Coronary artery (tissue), 2 donors: ENCODE measurements at regions not wholly inside any gene's neighbourhood (a gene's known extent, or its start where the extent isn't known, plus 50 kb on each side); places are given as distances from the start of the nearest gene placed in this dataset.

Source experiments
- DNase-seq: peaks from one replicate; pipeline ENCODE4 v3.0.0-alpha.2; 2017; ENCODE audit warnings: low spot score
- H3K27ac ChIP-seq, 2 donors: fragments of 200-600 bp; sonication (generic); one replicate each; pipeline ENCODE4 v1.5.1; 2016 to 2019
- H3K4me3 ChIP-seq: fragments of 200-600 bp; sonication (generic); 2 replicates; pipeline ENCODE4 v1.5.1; 2016; ENCODE audit warnings: mild to moderate bottlenecking, moderate library complexity
- CTCF ChIP-seq: fragments of 200-600 bp; sonication (generic); IDR thresholded peaks from one replicate; pipeline ENCODE4 v1.5.1; 2019; ENCODE audit warnings: antibody characterized with exemption

- no peak for DNase-seq
- H3K27ac ChIP-seq = no peak overlapping the region
- H3K4me3 ChIP-seq = no peak overlapping the region
- TF ChIP-seq CTCF = no peak
These were observed 179.8 kb upstream of the RIMS1 start for GRCh38 chr6:71706523-71706922.

- H3K4me3 ChIP-seq = no peak overlapping the region
- H3K27ac ChIP-seq = no peak overlapping the region
- no peak for DNase-seq
- no peak for TF ChIP-seq CTCF
These were observed 179.3 kb upstream of the RIMS1 start for GRCh38 chr6:71707059-71707458.

GRCh38 chr6:71720705-71721104 lies 165.6 kb upstream of the RIMS1 start:
- H3K4me3 ChIP-seq = no peak overlapping the region
- DNase-seq = no peak
- TF ChIP-seq CTCF = no peak
- H3K27ac ChIP-seq = no peak overlapping the region

GRCh38 chr6:71721642-71722041 lies 164.7 kb upstream of the RIMS1 start:
- no peak for DNase-seq
- no peak overlapping the region for H3K4me3 ChIP-seq
- H3K27ac ChIP-seq = no peak overlapping the region
- no peak for TF ChIP-seq CTCF

- no peak for TF ChIP-seq CTCF
- no peak for DNase-seq
- H3K27ac ChIP-seq = no peak overlapping the region
- H3K4me3 ChIP-seq = no peak overlapping the region
These were observed 163.6 kb upstream of the RIMS1 start for GRCh38 chr6:71722736-71723135.

- no peak overlapping the region for H3K4me3 ChIP-seq
- DNase-seq = no peak
- TF ChIP-seq CTCF = no peak
- H3K27ac ChIP-seq = no peak overlapping the region
These were observed 161.8 kb upstream of the RIMS1 start for GRCh38 chr6:71724456-71725125.

- DNase-seq = no peak
- no peak for TF ChIP-seq CTCF
- Histone ChIP-seq H3K27ac (no peak overlapping the region), H3K4me3 (no peak overlapping the region)
These were observed 161.3 kb upstream of the RIMS1 start for GRCh38 chr6:71725126-71725470.
